GM19438 (cell line): ENCODE measurements at regions not wholly inside any gene's neighbourhood (a gene's known extent, or its start where the extent isn't known, plus 50 kb on each side); places are given as distances from the start of the nearest gene placed in this dataset.
"Not testable (repeated sequence)": the region's sequence is repeated elsewhere in the genome, so short reads cannot be mapped to it uniquely, and the experiment has no call there.

Experiments
- ATAC-seq: cut with Tn5 transposase; IDR thresholded peaks from one replicate; pipeline ENCODE4 v1.9.1; 2021; ENCODE audit warnings: low read depth; ENCODE audit not compliant: unreplicated experiment

DNA sequence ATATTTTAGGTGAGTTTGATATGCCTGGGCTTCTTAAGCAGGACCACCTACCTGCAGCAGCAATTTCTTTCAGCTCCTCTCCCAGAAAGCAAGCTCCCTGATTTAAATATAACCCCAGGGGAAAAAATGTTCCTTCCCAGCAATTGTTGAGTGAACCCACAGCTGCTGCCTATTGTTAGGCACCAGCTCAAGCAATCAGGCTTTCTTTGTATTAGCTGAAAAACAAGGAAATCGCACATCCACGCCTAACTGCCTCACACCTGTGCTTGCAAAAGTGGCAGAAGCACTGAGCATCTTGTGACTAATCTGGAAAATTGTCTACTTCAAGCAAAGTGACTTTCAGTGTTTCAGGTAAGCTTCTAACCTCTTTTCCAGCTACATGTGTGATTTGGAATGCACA is 432.2 kb downstream of the SMARCA1 start:
- no peak for ATAC-seq

DNA sequence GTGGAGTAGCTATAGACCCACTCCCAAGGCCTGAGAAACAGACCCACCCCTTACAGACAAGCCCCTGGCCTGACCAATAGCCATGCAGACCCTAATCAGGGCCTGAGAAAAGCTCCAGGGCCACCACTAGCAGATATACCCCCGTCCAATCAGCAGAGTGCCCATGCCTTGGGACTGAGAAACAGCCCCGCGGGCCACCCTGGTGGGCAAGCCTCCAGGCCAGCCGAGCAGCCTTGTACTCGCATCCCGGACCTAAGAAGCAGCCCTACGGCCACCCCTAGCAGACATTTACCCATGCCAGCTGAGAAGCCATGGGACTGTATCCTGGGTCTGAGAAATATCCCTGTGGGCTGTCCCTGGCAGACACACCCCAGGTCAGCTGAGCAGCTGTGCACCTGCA is 436.5 kb downstream of the SMARCA1 start:
- ATAC-seq, result no peak

DNA sequence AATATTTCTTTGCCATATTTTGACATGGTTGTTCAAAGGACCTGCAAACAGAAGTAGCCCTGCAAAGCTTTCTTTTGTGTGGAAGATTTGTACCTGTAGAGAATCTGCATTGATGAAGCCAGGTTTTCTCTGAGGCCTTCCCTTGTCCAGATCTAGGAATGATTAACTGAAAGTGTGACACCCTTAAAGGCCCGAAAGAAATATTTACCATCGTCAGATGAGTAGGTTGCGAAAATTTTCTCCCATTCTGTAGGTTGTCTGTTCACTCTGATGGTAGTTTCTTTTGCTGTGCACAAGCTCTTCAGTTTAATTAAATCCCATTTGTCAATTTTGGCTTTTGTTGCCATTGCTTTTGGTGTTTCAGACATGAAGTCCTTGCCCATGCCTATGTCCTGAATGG is 439.0 kb downstream of the SMARCA1 start:
- not testable (repeated sequence) for ATAC-seq

DNA sequence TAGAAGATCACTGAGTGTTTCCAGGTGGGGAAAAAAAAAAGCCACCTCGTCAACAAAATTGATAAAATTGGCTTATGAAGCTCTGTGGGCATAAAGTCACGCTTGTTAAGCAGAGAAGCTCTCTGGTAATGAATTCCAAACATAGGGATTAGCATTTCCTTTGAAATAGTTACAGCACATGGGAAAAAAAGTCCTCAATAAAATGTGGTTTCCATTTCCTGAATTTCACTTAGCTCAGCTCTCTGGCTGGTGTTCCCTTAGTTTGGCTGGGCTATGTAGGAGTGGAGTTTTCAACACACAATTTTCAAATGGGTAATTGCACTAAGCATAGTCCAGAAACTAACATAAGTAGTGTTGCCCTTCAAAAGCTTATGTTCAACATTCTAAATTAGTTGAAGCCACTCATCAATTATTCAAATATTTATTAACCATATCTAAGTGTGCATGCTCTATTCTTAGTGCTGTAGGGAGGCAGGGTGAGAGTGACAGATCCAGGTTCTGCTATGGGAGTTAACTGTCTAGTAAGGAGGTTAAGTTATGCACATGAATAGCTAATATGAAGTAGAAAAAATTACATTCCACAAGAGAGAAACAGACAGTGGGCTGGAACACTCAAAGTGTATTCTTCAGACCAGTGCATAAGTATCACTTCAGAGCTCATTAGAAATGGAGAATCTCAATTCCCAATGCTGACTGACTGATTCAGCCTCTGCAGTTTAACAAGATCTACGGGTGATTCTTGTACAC is 445.7 kb downstream of the SMARCA1 start:
- no peak for ATAC-seq

GRCh38 chrX:129071390-129071789 is 451.9 kb downstream of the SMARCA1 start:
- ATAC-seq, result no peak

- no peak for ATAC-seq
Observed at GRCh38 chrX:129065895-129066294, 457.4 kb downstream of the SMARCA1 start.

GRCh38 chrX:129058405-129058804 is 464.9 kb downstream of the SMARCA1 start:
- ATAC-seq, result no peak

GRCh38 chrX:129043138-129043537 is 480.2 kb downstream of the SMARCA1 start:
- ATAC-seq, result no peak

DNA sequence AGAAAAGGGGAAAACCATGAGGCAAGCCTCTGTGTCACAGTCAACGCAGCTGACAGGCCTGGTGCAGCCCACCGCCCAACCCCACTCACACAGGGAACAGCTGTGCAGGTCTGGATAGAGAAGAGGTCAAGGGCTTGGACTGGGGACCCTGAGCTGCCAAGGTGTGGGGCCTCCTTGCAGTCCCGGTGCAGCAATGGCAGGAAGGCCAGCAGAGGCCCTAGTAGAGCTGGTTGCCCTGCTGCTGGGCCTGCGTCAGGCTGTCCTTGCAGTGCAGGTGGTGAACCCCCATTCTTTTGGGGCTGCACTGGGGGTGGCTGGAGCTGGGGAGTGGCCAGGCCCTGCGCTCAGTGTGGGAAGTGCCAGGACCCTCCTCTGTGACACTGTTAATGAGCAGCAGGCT is 482.0 kb downstream of the SMARCA1 start:
- ATAC-seq, result no peak

DNA sequence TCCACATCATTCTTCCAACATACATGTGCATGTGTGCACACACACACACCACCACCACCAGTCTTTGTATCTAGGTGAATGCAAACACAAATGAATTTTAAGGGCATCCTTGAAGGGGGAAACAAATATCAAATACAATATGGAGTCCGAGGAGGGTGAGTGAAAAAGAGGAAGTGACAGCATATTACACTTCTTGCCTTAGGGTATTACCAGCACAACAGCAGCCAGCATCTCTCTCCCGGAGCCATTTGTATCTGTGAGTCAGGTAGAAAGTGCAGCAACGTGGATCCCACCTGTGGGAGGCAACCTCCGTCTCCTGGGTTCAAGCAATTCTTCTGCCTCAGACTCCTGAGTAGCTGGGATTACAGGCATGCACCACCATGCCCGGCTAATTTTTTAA is 483.2 kb downstream of the SMARCA1 start:
- no peak for ATAC-seq

DNA sequence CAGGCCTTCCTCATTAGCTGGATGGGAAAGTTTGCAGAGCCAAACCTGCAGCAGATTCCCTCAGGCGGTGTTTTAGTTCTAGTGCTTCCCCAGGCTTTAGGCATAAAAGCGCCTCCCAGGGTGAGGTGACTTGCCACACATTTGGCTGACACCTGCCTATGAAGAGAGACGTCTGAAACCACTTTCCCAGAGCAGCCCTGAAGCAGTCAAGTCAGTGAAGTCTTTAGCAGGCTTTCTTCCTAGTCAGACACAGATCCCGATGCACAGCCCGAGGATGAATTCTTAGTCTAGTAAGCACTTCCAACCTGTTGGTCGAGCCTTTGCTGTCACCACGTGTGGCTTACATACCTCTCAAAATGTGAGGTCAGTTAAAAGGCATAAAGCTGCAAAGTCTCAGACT is 484.1 kb downstream of the SMARCA1 start:
- ATAC-seq, result no peak

GRCh38 chrX:129037389-129037788 is 485.9 kb downstream of the SMARCA1 start:
- ATAC-seq, result no peak

DNA sequence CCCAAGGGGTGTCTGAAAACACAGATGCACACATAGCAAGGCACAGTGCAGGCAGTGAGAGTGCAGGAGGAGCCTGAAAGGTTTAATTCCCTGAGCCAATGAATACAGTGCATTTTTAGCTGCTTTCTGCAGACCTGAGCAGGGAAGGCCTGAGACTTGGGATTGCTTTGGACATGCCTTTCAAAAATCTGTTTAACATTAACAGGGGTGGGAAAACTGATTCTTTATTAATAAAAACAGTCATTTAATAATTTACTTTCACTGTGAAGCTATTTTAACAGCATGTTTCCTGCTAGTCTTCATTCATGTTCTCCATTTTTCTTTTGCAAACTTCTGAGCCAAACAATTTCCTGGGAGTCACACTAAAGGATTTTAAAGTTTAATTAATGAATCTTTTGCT is 488.1 kb downstream of the SMARCA1 start:
- ATAC-seq, result no peak

DNA sequence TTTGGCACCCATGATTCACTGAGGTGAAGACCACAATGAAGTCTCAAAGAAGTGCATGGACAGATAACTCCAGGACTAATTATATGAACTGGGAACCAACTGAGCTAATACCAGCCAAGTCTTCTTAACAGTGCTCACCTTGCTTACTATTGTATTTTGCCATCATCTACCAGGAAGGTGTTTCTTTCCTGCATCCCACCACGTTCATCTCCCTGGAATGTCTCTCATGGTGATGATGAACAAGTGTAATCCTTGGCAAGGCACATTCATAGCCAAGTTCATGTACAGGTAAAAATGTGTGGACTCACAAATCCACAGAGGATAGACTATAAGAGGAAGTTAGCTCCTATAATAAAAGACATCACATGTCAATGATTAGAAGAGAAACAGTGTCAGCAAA is 489.1 kb downstream of the SMARCA1 start:
- ATAC-seq, result no peak

DNA sequence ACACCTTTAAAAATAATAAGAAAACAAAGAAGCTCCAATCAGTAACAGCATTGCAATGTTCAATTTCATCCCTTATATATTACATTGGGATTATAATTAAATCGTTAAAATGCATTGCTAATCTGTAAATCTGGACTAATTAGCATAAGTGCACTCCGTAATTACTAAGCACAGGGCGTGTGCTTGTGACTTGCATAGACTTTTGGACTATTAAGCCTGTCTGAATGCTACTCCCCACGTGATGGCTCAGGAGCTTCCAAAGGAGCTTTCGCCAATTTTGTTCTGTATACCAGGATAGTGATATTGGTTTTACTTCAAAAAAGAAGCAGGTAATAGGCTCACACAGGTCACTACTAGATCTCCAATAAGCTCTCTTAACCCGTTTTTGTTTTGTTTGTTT is 497.1 kb downstream of the SMARCA1 start:
- no peak for ATAC-seq

- no peak for ATAC-seq
Observed at GRCh38 chrX:129025376-129025775, 497.9 kb downstream of the SMARCA1 start.

DNA sequence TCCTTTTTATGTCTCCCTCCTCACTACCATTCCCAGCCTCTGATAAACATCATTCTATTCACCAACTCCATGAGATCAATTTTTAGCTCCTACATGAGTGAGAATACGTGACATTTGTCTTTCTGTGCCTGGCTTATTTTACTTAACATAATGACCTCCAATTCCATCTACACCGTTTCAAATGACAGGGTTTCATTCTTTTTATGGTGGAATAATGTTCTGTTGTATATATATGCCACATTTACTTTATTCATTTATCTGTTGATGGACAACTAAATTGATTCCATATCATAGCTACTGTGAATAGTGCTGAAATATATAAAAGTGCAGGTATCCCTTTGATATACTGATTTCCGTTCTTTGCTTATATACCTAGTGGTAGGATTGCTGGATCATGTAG is 503.9 kb downstream of the SMARCA1 start:
- ATAC-seq, result no peak

- no peak for ATAC-seq
Observed at GRCh38 chrX:129015381-129015780, 507.9 kb downstream of the SMARCA1 start.

- no peak for ATAC-seq
Observed at GRCh38 chrX:129013574-129013973, 509.7 kb downstream of the SMARCA1 start.

GRCh38 chrX:129007631-129008030 is 515.7 kb downstream of the SMARCA1 start:
- no peak for ATAC-seq

DNA sequence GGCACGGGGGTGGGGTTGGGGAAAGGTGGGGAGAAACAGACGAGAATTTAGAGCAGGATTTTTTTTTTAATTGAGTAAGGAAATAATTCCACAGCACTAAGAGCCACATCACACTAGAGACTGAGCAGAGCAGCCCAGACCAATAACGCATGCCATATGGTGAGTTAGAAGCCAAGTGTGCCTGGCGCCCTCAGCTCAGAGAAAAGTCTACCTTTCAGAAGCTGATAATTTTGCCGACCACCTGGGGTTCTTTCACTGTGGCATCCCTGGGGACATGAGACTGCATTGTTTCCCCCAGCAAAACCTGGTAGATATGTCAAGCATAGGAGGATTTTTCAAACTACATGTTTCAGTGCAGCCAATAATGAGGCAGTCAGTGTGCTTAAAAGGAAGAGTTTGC is 516.8 kb downstream of the SMARCA1 start:
- no peak for ATAC-seq

DNA sequence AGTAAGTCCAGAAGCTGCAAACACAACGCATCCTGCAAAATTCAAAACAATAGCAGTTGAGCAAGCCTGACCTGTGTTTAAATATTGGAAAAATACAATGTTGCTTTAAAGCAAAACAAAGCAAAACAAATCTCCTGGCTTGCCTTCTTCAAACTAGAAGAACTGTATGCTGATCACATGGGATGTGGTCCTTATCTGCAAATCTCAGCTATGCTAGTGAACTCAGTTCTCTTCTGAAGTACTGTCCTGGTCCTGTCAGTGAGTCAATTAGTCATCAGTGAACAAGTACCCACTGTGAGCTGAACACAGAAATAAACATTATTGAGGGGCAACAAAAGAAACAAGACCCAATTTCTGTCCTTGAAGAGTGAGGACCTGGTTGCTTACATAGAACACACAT is 522.5 kb downstream of the SMARCA1 start:
- no peak for ATAC-seq

DNA sequence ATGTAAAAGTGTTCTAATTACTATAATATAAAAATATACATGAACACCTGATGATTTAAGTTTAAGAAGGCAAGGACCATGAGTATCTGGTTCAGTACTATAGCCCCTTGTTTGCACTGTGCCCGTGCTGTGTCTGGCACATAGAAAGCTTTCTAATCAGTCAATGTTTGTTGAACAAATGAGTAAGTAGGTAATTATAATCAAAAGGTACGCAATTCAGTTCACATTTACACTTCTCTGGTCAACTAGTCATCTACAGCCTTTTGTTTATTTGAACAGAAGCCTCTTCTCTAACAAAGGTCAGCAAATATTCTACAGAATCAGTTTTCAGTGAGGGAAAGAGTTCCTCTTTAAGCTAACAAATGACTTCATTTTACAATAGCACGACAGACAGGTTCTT is 523.3 kb downstream of the SMARCA1 start:
- ATAC-seq, result no peak
